ENCODE measurements at regions not wholly inside any gene's neighbourhood (a gene's known extent, or its start where the extent isn't known, plus 50 kb on each side); places are given as distances from the start of the nearest gene placed in this dataset.

DNA sequence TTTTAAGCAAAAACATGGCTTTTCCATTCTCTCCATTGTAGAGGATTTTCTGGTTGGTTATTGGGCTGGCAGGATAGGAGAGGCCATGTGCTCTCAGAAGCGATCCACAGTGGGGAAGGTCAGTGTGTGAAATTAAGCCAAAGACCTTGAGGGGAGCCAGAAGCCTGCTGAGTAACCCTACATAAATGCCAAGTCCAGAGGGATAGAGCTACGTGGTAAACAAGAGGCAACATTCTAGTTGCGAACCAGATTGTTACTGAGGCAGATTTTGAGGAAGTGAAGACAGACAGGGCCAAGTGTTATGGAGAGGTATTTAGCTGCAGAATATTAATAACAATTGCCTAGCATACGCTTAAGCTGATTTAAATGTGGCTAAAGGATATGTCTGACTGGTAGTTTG, 592.8 kb upstream of the GBE1 start:
- no peak overlapping the region for H3K27ac ChIP-seq (replicated peaks)
- H3K4me3 ChIP-seq (replicated peaks; ENCODE audit: insufficient read depth, low read length), result no peak overlapping the region
- no peaks in the 10 kb centered on the region for H3K27me3 ChIP-seq (ENCODE audit: insufficient read depth, poor library complexity, severe bottlenecking)
- DNase-seq (ENCODE audit: low read depth in 1 of 2, low spot score in 1 of 2), result no peak
- TF ChIP-seq, protein P1, sequence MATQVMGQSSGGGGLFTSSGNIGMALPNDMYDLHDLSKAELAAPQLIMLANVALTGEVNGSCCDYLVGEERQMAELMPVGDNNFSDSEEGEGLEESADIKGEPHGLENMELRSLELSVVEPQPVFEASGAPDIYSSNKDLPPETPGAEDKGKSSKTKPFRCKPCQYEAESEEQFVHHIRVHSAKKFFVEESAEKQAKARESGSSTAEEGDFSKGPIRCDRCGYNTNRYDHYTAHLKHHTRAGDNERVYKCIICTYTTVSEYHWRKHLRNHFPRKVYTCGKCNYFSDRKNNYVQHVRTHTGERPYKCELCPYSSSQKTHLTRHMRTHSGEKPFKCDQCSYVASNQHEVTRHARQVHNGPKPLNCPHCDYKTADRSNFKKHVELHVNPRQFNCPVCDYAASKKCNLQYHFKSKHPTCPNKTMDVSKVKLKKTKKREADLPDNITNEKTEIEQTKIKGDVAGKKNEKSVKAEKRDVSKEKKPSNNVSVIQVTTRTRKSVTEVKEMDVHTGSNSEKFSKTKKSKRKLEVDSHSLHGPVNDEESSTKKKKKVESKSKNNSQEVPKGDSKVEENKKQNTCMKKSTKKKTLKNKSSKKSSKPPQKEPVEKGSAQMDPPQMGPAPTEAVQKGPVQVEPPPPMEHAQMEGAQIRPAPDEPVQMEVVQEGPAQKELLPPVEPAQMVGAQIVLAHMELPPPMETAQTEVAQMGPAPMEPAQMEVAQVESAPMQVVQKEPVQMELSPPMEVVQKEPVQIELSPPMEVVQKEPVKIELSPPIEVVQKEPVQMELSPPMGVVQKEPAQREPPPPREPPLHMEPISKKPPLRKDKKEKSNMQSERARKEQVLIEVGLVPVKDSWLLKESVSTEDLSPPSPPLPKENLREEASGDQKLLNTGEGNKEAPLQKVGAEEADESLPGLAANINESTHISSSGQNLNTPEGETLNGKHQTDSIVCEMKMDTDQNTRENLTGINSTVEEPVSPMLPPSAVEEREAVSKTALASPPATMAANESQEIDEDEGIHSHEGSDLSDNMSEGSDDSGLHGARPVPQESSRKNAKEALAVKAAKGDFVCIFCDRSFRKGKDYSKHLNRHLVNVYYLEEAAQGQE (IDR thresholded peaks at IDR 0.05; ENCODE audit: insufficient replicate concordance, low read depth), result no peak
- TF ChIP-seq SPI1 (IDR thresholded peaks at IDR 0.05; ENCODE audit: borderline replicate concordance, low read depth), result peak; percentile 34; the same call in 1 of the 2 replicates

DNA sequence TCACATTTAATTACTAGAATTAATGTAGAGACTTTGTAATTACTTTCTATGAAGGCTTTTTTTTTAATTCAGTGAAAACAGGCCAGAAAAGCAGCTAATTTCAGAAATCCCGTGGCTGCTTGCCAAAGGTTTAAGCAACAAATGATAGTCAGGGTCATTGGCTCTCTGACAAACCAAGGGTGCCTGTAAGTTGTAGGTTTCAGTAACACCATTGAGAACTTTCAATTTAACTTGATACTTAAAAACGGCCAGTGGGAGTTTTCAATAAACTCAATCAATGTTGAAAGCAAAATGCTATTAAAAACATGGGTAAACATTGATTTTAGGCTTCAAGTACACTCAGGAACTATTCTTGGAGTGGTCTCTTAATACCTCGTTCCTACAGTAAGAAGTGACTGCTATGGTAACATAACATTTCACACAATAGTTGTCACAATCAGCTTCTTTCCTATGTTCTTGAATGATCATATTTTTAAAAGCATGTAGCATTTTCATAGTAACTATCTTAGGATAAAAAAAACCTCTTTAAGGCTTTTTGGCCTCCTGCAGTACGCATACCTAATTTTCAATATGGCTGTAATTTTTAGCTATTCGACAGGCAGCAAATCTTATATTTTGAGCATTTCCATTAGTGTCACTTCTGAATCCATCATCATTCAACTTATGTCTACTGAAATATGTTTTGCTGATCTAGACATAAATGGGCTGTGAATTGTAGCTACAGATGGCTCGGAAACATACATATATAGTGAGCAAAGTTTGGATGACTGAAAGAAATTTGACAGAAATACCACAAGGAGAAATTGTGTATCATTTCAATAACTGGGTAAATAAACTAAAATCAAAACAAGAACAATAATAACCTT, 592.1 kb upstream of the GBE1 start:
- no peak for DNase-seq (ENCODE audit: low read depth in 1 of 2, low spot score in 1 of 2)
- no peak overlapping the region for H3K27ac ChIP-seq (replicated peaks)
- TF ChIP-seq, protein P1 (IDR thresholded peaks at IDR 0.05; ENCODE audit: insufficient replicate concordance, low read depth), result no peak
- TF ChIP-seq POLR2AphosphoS5 (IDR thresholded peaks at IDR 0.05; ENCODE audit: low read depth) (no peak), GABPA (IDR thresholded peaks at IDR 0.05; ENCODE audit: low read depth) (no peak), SPI1 (IDR thresholded peaks at IDR 0.05; ENCODE audit: borderline replicate concordance, low read depth) (no peak)
- TF ChIP-seq, protein P2, sequence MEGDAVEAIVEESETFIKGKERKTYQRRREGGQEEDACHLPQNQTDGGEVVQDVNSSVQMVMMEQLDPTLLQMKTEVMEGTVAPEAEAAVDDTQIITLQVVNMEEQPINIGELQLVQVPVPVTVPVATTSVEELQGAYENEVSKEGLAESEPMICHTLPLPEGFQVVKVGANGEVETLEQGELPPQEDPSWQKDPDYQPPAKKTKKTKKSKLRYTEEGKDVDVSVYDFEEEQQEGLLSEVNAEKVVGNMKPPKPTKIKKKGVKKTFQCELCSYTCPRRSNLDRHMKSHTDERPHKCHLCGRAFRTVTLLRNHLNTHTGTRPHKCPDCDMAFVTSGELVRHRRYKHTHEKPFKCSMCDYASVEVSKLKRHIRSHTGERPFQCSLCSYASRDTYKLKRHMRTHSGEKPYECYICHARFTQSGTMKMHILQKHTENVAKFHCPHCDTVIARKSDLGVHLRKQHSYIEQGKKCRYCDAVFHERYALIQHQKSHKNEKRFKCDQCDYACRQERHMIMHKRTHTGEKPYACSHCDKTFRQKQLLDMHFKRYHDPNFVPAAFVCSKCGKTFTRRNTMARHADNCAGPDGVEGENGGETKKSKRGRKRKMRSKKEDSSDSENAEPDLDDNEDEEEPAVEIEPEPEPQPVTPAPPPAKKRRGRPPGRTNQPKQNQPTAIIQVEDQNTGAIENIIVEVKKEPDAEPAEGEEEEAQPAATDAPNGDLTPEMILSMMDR (IDR thresholded peaks at IDR 0.05; ENCODE audit: insufficient read depth, low read length), result no peak

DNA sequence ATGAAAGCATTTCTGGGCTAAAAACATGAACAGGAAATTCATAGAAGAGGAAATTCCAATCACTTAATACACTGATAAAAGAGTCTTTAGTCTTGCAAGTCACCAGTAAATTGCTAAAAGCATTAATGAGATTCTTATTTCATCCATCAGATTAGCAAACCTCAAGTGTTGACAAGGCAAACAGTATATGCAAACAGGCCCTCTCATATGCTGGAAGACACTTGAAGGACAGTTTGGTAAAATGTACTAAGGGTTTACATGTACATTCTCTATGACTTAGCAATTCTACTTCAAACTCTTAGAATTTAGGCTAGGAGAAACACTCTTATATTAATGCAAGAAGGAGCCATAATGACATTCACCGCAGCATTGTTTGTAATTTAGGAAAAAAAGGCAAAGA, 586.1 kb upstream of the GBE1 start:
- Histone ChIP-seq H3K4me3 (replicated peaks; ENCODE audit: insufficient read depth, low read length) (no peak overlapping the region), H3K27ac (replicated peaks) (no peak overlapping the region), H3K27me3 (ENCODE audit: insufficient read depth, poor library complexity, severe bottlenecking) (no peaks in the 10 kb centered on the region)
- DNase-seq (ENCODE audit: low read depth in 1 of 2, low spot score in 1 of 2), result no peak
- TF ChIP-seq SPI1 (IDR thresholded peaks at IDR 0.05; ENCODE audit: borderline replicate concordance, low read depth) (no peak), GABPA (IDR thresholded peaks at IDR 0.05; ENCODE audit: low read depth) (no peak), POLR2AphosphoS5 (IDR thresholded peaks at IDR 0.05; ENCODE audit: low read depth) (no peak)
- TF ChIP-seq, protein P2 (IDR thresholded peaks at IDR 0.05; ENCODE audit: insufficient read depth, low read length), result no peak
- TF ChIP-seq, protein P1 (IDR thresholded peaks at IDR 0.05; ENCODE audit: insufficient replicate concordance, low read depth), result no peak

More for the DNA sequence above, 592.1 kb upstream of the GBE1 start:
- no peaks in the 10 kb centered on the region for H3K27me3 ChIP-seq (ENCODE audit: insufficient read depth, poor library complexity, severe bottlenecking)
- no peak overlapping the region for H3K4me3 ChIP-seq (replicated peaks; ENCODE audit: insufficient read depth, low read length)

Data from HL-60 (cell line).